ENCODE measurements at regions not wholly inside any gene's neighbourhood (a gene's known extent, or its start where the extent isn't known, plus 50 kb on each side); places are given as distances from the start of the nearest gene placed in this dataset.

- TF ChIP-seq CTCF (IDR thresholded peaks at IDR 0.05) (no peak), CHD2 (IDR thresholded peaks at IDR 0.05; ENCODE audit: low read length, partially characterized antibody) (no peak), SIN3A (IDR thresholded peaks at IDR 0.05; ENCODE audit: borderline replicate concordance, low read depth, low read length) (no peak), POLR2AphosphoS5 (IDR thresholded peaks at IDR 0.05; ENCODE audit: low read depth, low read length) (peak; percentile 27; the same call in 1 of the 2 replicates), USF2 (IDR thresholded peaks at IDR 0.05; ENCODE audit: borderline replicate concordance, low read depth, low read length) (no peak), JUND (IDR thresholded peaks at IDR 0.05) (peak; percentile 79), SMC3 (IDR thresholded peaks at IDR 0.05; ENCODE audit: low read depth, low read length) (no peak), GABPA (IDR thresholded peaks at IDR 0.05; ENCODE audit: low read depth) (no peak), EP300 (IDR thresholded peaks at IDR 0.05; ENCODE audit: borderline replicate concordance in 1 of 2, low read depth in 1 of 2, low read length in 1 of 2) (peak in 1 of 2 experiments; percentile 60; a peak in 2 of 4 replicates), EZH2phosphoT487 (IDR thresholded peaks at IDR 0.05; ENCODE audit: borderline replicate concordance, low read depth) (no peak), FOSL2 (IDR thresholded peaks at IDR 0.05; ENCODE audit: borderline replicate concordance, low read depth) (peak; percentile 87), RFX5 (IDR thresholded peaks at IDR 0.05; ENCODE audit: low read length) (no peak), MEF2A (IDR thresholded peaks at IDR 0.05; ENCODE audit: borderline replicate concordance, low read depth) (peak; percentile 95), TCF12 (IDR thresholded peaks at IDR 0.05) (peak; percentile 83)
Observed at GRCh38 chr12:75759842-75760572, 248.6 kb upstream of the KRR1 start (continued).

- H3K4me3 ChIP-seq (ENCODE audit: low read depth in 2 of 2, low read length in 1 of 2) = no peak overlapping the region
- no peaks in the 10 kb centered on the region for H3K9me3 ChIP-seq
- 96% methylated on average over 4 of the region's 4 CpGs for WGBS (ENCODE audit: low lambda C conversion rate)
- no peaks in the 10 kb centered on the region for H3K27me3 ChIP-seq (ENCODE audit: insufficient read depth)
- H2AFZ ChIP-seq (ENCODE audit: low read depth) = 0 out of 2 replicates have a peak overlapping the region, but pooled peaks have one; percentile 18
- DNase-seq = no peak
- no peaks in the 10 kb centered on the region for H3K79me2 ChIP-seq (ENCODE audit: insufficient read depth)
- H3K36me3 ChIP-seq (replicated peaks in 1 of 2; ENCODE audit: control insufficient read depth in 1 of 2, insufficient read depth in 2 of 2, low read length in 1 of 2) = no peaks in the 10 kb centered on the region
- TF ChIP-seq EP300 (IDR thresholded peaks at IDR 0.05; ENCODE audit: borderline replicate concordance in 1 of 2, low read depth in 1 of 2, low read length in 1 of 2) (no peak), FOSL2 (IDR thresholded peaks at IDR 0.05; ENCODE audit: borderline replicate concordance, low read depth) (no peak), USF1 (IDR thresholded peaks at IDR 0.05; ENCODE audit: borderline replicate concordance, low read depth) (no peak), FOXM1 (IDR thresholded peaks at IDR 0.05; ENCODE audit: low read depth) (no peak), YY1 (IDR thresholded peaks at IDR 0.05; ENCODE audit: low read depth) (no peak)
- H4K20me1 ChIP-seq (ENCODE audit: insufficient read depth) = no peaks in the 10 kb centered on the region
- peak overlapping the region in 1 of 2 experiments; percentile 83; a peak in 2 of 4 replicates for H3K27ac ChIP-seq (ENCODE audit: low read depth in 2 of 2, low read length in 1 of 2)
- H3K4me1 ChIP-seq (ENCODE audit: control insufficient read depth in 1 of 2, insufficient read depth in 2 of 2, low read depth in 1 of 2, low read length in 1 of 2) = peaks cover 6 to 12% of the 10 kb centered on the region in 2 experiments; a peak in 3 of 4 replicates
- POLR2A ChIA-PET = no interaction called here
- H3F3A ChIP-seq (replicated peaks; ENCODE audit: insufficient read depth) = peaks cover 12% of the 10 kb centered on the region
- no peak overlapping the region for H3K9ac ChIP-seq
- CTCF ChIA-PET = interaction anchor here (1.4 kb wide), 1 partner anchor 9 kb away, joined by 4 read pairs; no protein-coding TSS in a partner anchor
- H3K9me2 ChIP-seq = no peaks in the 10 kb centered on the region
- no peak overlapping the region for H3K4me2 ChIP-seq
Observed at GRCh38 chr12:75759196-75759595, 247.8 kb upstream of the KRR1 start.
